Uterus (tissue), 3 donors: ENCODE measurements at regions not wholly inside any gene's neighbourhood (a gene's known extent, or its start where the extent isn't known, plus 50 kb on each side); places are given as distances from the start of the nearest gene placed in this dataset.

Experiments
- DNase-seq, 2 donors: peaks; one replicate each; pipeline ENCODE4 v3.0.0-alpha.2; 2019 to 2020
- H3K27ac ChIP-seq, 2 donors: fragments of 200-600 bp; sonication (generic); 1 replicate in 1 of 2; 2 replicates in 1 of 2; pipeline ENCODE4 v1.5.1; 2016 to 2018
- H3K27me3 ChIP-seq, 2 donors: fragments of 200-600 bp; sonication (generic); one replicate each; pipeline ENCODE4 v1.5.1; 2018 to 2019; ENCODE audit warnings: control low read depth in 1 of 2
- H3K36me3 ChIP-seq, 2 donors: fragments of 200-600 bp; sonication (generic); one replicate each; pipeline ENCODE4 v1.5.1; 2019; ENCODE audit warnings: control low read depth in 1 of 2
- H3K4me1 ChIP-seq, 2 donors: fragments of 200-600 bp; sonication (generic); one replicate each; pipeline ENCODE4 v1.5.1; 2018 to 2019; ENCODE audit warnings: control low read depth in 1 of 2
- H3K4me3 ChIP-seq, 2 donors: fragments of 200-600 bp; sonication (generic); 1 replicate in 1 of 2; 2 replicates in 1 of 2; pipeline ENCODE4 v1.5.1; 2018 to 2019; ENCODE audit warnings: mild to moderate bottlenecking in 1 of 2
- H3K9me3 ChIP-seq, 2 donors: fragments of 200-600 bp; sonication (generic); one replicate each; pipeline ENCODE4 v1.5.1; 2019; ENCODE audit warnings: control low read depth in 1 of 2
- POLR2A ChIP-seq, 2 donors: fragments of 450-650 bp; IDR thresholded peaks; one replicate each; pipeline ENCODE4 v1.6.1; 2016; ENCODE audit warnings: antibody characterized with exemption in 2 of 2, mild to moderate bottlenecking in 1 of 2, moderate library complexity in 1 of 2
- intact Hi-C: fragments of 100-400 bp; cut with DNase I; formaldehyde crosslinking; loops from one replicate; pipeline ENCODE4 v1.15.1; 2023; ENCODE audit warnings: low total_unique reads
- TF ChIP-seq, protein P1 (sequence below), 4 experiments: fragments of 200-600 bp in 2 of 4; fragments of 450-650 bp in 2 of 4; sonication (generic) in 2 of 4; IDR thresholded peaks; one replicate each; pipeline ENCODE4 v1.5.1; 2016 to 2019; ENCODE audit warnings: antibody characterized with exemption in 4 of 4, mild to moderate bottlenecking in 2 of 4, moderate library complexity in 1 of 4
- donor health status: DM: yes; HTN: yes; CAD: no.

DNA sequence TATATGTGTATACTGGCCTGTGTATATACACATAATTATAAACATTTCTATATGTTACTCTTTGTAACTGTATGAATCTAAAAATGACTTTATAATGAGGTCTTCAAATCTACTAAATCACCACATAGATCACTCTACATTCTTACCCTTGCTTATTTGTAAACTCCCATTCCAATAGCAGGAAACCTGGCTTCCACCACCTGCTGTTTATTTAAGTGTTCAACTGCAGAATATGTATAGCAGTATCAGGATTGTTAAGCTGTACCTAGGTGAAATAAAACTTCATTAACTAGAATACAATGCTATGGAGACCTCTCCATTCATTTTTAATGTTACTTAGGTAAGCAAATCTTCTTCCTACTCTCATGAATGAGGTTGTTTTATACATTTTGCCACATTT, 1351.1 kb upstream of the B3GALT2 start:
- intact Hi-C loops: no loop called here
- TF ChIP-seq, protein P1, sequence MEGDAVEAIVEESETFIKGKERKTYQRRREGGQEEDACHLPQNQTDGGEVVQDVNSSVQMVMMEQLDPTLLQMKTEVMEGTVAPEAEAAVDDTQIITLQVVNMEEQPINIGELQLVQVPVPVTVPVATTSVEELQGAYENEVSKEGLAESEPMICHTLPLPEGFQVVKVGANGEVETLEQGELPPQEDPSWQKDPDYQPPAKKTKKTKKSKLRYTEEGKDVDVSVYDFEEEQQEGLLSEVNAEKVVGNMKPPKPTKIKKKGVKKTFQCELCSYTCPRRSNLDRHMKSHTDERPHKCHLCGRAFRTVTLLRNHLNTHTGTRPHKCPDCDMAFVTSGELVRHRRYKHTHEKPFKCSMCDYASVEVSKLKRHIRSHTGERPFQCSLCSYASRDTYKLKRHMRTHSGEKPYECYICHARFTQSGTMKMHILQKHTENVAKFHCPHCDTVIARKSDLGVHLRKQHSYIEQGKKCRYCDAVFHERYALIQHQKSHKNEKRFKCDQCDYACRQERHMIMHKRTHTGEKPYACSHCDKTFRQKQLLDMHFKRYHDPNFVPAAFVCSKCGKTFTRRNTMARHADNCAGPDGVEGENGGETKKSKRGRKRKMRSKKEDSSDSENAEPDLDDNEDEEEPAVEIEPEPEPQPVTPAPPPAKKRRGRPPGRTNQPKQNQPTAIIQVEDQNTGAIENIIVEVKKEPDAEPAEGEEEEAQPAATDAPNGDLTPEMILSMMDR (IDR thresholded peaks at IDR 0.05): no peak
- no peak for TF ChIP-seq POLR2A (IDR thresholded peaks at IDR 0.05)
- H3K27ac ChIP-seq: no peak overlapping the region

DNA sequence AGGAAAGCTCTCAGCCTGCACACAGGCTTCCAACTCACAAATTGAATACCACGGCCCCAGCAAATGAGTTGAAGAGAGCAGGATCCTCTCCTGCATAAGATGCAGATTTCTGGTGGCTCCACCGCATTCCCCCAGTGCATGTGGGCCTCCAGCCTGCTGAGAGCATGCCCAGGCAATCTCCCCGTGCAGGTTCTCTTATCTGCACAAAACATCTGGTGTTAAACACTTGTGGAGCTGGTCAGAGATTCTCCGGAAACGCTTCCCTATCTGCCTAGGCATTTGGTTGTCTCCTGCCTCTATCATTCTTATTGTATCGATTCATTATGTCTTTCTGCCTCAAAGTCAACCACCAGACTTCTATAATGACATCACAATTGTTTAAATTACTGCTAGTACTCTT, 1349.0 kb upstream of the B3GALT2 start:
- H3K36me3 ChIP-seq: no peaks in the 10 kb centered on the region
- intact Hi-C loops: no loop called here
- H3K9me3 ChIP-seq: no peaks in the 10 kb centered on the region
- DNase-seq: no peak
- H3K27ac ChIP-seq: no peak overlapping the region
- no peaks in the 10 kb centered on the region for H3K27me3 ChIP-seq
- H3K4me3 ChIP-seq: no peak overlapping the region
- H3K4me1 ChIP-seq: no peaks in the 10 kb centered on the region
- TF ChIP-seq, protein P1 (IDR thresholded peaks at IDR 0.05): no peak

More for the DNA sequence above, 1351.1 kb upstream of the B3GALT2 start:
- Histone ChIP-seq H3K9me3 (no peaks in the 10 kb centered on the region), H3K4me3 (no peak overlapping the region), H3K4me1 (no peaks in the 10 kb centered on the region), H3K36me3 (no peaks in the 10 kb centered on the region), H3K27me3 (no peaks in the 10 kb centered on the region)
- DNase-seq: no peak

GRCh38 chr1:194534784-194535183, 1348.4 kb upstream of the B3GALT2 start:
- intact Hi-C loops: no loop called here
- no peaks in the 10 kb centered on the region for H3K27me3 ChIP-seq
- H3K4me1 ChIP-seq: no peaks in the 10 kb centered on the region
- H3K27ac ChIP-seq: no peak overlapping the region
- H3K4me3 ChIP-seq: no peak overlapping the region
- H3K9me3 ChIP-seq: no peaks in the 10 kb centered on the region
- no peaks in the 10 kb centered on the region for H3K36me3 ChIP-seq
- no peak for TF ChIP-seq POLR2A (IDR thresholded peaks at IDR 0.05)
- TF ChIP-seq, protein P1 (IDR thresholded peaks at IDR 0.05): no peak
- DNase-seq: no peak

GRCh38 chr1:194533641-194534040, 1347.2 kb upstream of the B3GALT2 start:
- Histone ChIP-seq H3K4me1 (no peaks in the 10 kb centered on the region), H3K4me3 (no peak overlapping the region), H3K27ac (no peak overlapping the region), H3K36me3 (no peaks in the 10 kb centered on the region), H3K9me3 (no peaks in the 10 kb centered on the region), H3K27me3 (no peaks in the 10 kb centered on the region)
- TF ChIP-seq, protein P1 (IDR thresholded peaks at IDR 0.05): no peak
- TF ChIP-seq POLR2A (IDR thresholded peaks at IDR 0.05): no peak
- DNase-seq: no peak
- intact Hi-C loops: no loop called here

- intact Hi-C loops: no loop called here
These were observed 1331.2 kb upstream of the B3GALT2 start for GRCh38 chr1:194517567-194517966.

GRCh38 chr1:194515916-194516315, 1329.5 kb upstream of the B3GALT2 start:
- TF ChIP-seq, protein P1 (IDR thresholded peaks at IDR 0.05): no peak
- TF ChIP-seq POLR2A (IDR thresholded peaks at IDR 0.05): no peak
- no peaks in the 10 kb centered on the region for H3K27me3 ChIP-seq
- intact Hi-C loops: no loop called here
- H3K9me3 ChIP-seq: no peaks in the 10 kb centered on the region
- H3K4me1 ChIP-seq: no peaks in the 10 kb centered on the region
- H3K36me3 ChIP-seq: no peaks in the 10 kb centered on the region
- no peak for DNase-seq
- no peak overlapping the region for H3K4me3 ChIP-seq
- no peak overlapping the region for H3K27ac ChIP-seq

More at GRCh38 chr1:194517567-194517966, 1331.2 kb upstream of the B3GALT2 start:
- DNase-seq: no peak
- Histone ChIP-seq H3K27me3 (no peaks in the 10 kb centered on the region), H3K36me3 (no peaks in the 10 kb centered on the region), H3K27ac (no peak overlapping the region), H3K9me3 (no peaks in the 10 kb centered on the region), H3K4me1 (no peaks in the 10 kb centered on the region), H3K4me3 (no peak overlapping the region)
- TF ChIP-seq POLR2A (IDR thresholded peaks at IDR 0.05): no peak
